Neural cell (in vitro differentiated cells): ENCODE measurements at regions not wholly inside any gene's neighbourhood (a gene's known extent, or its start where the extent isn't known, plus 50 kb on each side); places are given as distances from the start of the nearest gene placed in this dataset.

ENCODE experiments used
- H2AFZ ChIP-seq: fragments of 200-600, 300-800 bp; sonication (generic), shearing (Covaris generic); 2 replicates; pipeline ENCODE4 v1.6.0; 2014; ENCODE audit warnings: low read depth, mild to moderate bottlenecking, antibody characterized with exemption, low read length, moderate library complexity
- H3F3A ChIP-seq: fragments of 200-600 bp; shearing (Covaris generic); 2 replicates; pipeline ENCODE4 v1.6.1; 2016; ENCODE audit warnings: mild to moderate bottlenecking, moderate library complexity, mixed read lengths, antibody characterized with exemption, low read length; ENCODE audit not compliant: insufficient read depth, poor library complexity, severe bottlenecking
- H3K27ac ChIP-seq: fragments of 200-600, 300-800 bp; sonication (generic), shearing (Covaris generic); 2 replicates; pipeline ENCODE4 v1.5.1; 2014; ENCODE audit warnings: mild to moderate bottlenecking, low read length, moderate library complexity
- H3K27me3 ChIP-seq: fragments of 300-800, 200-600 bp; sonication (generic), shearing (Covaris generic); 2 replicates; pipeline ENCODE4 v1.6.0; 2014; ENCODE audit warnings: mild to moderate bottlenecking, low read depth, low read length, moderate library complexity; ENCODE audit not compliant: insufficient read depth
- H3K36me3 ChIP-seq: fragments of 300-800, 200-600 bp; sonication (generic), shearing (Covaris generic); 2 replicates; pipeline ENCODE4 v1.5.1; 2014; ENCODE audit warnings: mild to moderate bottlenecking, antibody characterized with exemption, low read length, moderate library complexity; ENCODE audit not compliant: insufficient read depth
- H3K4me2 ChIP-seq: fragments of 300-800, 200-600 bp; sonication (generic), shearing (Covaris generic); 2 replicates; pipeline ENCODE4 v1.6.0; 2014; ENCODE audit warnings: mild to moderate bottlenecking, low read length
- H3K4me3 ChIP-seq: fragments of 300-800, 200-600 bp; sonication (generic), shearing (Covaris generic); 2 replicates; pipeline ENCODE4 v1.5.1; 2014; ENCODE audit warnings: mild to moderate bottlenecking, low read length, moderate library complexity
- H3K79me2 ChIP-seq: fragments of 200-600 bp; shearing (Covaris generic); replicated peaks from 2 replicates; pipeline ENCODE4 v1.6.0; 2014; ENCODE audit warnings: mild to moderate bottlenecking, low read length, moderate library complexity; ENCODE audit not compliant: insufficient read depth
- H3K9ac ChIP-seq: fragments of 300-800, 200-600 bp; sonication (generic), shearing (Covaris generic); 2 replicates; pipeline ENCODE4 v1.6.1; 2016; ENCODE audit warnings: mild to moderate bottlenecking, low read length, mixed read lengths
- H3K9me2 ChIP-seq: fragments of 200-600 bp; shearing (Covaris generic); 2 replicates; pipeline ENCODE4 v1.6.1; 2016; ENCODE audit warnings: mild to moderate bottlenecking, low read length, mixed read lengths; ENCODE audit not compliant: insufficient read depth
- H3K9me3 ChIP-seq: fragments of 200-600, 300-800 bp; sonication (generic), shearing (Covaris generic); 2 replicates; pipeline ENCODE4 v1.6.1; 2016; ENCODE audit warnings: mild to moderate bottlenecking, mixed run types, low read length, moderate library complexity, mixed read lengths
- H4K20me1 ChIP-seq: fragments of 200-600 bp; shearing (Covaris generic); 2 replicates; pipeline ENCODE4 v1.6.1; 2016; ENCODE audit warnings: mild to moderate bottlenecking, mixed run types; ENCODE audit not compliant: insufficient read depth
- EP300 ChIP-seq: fragments of 450-650 bp; conservative IDR thresholded peaks from 2 replicates; pipeline ENCODE4 v1.6.1; 2014; ENCODE audit warnings: antibody characterized with exemption, mild to moderate bottlenecking, moderate library complexity; ENCODE audit not compliant: poor library complexity, severe bottlenecking
- EZH2 ChIP-seq: fragments of 200-600, 300-800 bp; shearing (Covaris generic), sonication (generic); IDR thresholded peaks from 2 replicates; pipeline ENCODE4 v1.6.1; 2014; ENCODE audit warnings: antibody characterized with exemption, low read length, borderline replicate concordance, mild to moderate bottlenecking; ENCODE audit not compliant: insufficient read depth, poor library complexity, severe bottlenecking
- MXI1 ChIP-seq: fragments of 450-650 bp; conservative IDR thresholded peaks from 2 replicates; pipeline ENCODE4 v1.6.1; 2014; ENCODE audit warnings: antibody characterized with exemption, mild to moderate bottlenecking; ENCODE audit not compliant: poor library complexity, severe bottlenecking
- POLR2AphosphoS5 ChIP-seq: IDR thresholded peaks from 2 replicates; pipeline ENCODE4 v1.6.1; 2012
- RAD21 ChIP-seq: fragments of 450-650 bp; conservative IDR thresholded peaks from 2 replicates; pipeline ENCODE4 v1.6.1; 2014; ENCODE audit warnings: antibody characterized with exemption, mild to moderate bottlenecking, moderate library complexity
- SMC3 ChIP-seq: fragments of 450-650 bp; conservative IDR thresholded peaks from 2 replicates; pipeline ENCODE4 v1.6.1; 2014; ENCODE audit warnings: antibody characterized with exemption, mild to moderate bottlenecking, moderate library complexity; ENCODE audit not compliant: poor library complexity
- TAF1 ChIP-seq: IDR thresholded peaks from 2 replicates; pipeline ENCODE4 v1.6.1; 2012; ENCODE audit warnings: low read depth
- TF ChIP-seq, protein P1 (sequence below): fragments of 450-650 bp; IDR thresholded peaks from 2 replicates; pipeline ENCODE4 v1.5.1; 2014; ENCODE audit warnings: antibody characterized with exemption, mild to moderate bottlenecking, moderate library complexity; ENCODE audit not compliant: poor library complexity, severe bottlenecking
- TF ChIP-seq, protein P2 (sequence below): IDR thresholded peaks from 2 replicates; pipeline ENCODE4 v1.6.1; 2012; ENCODE audit warnings: borderline replicate concordance

DNA sequence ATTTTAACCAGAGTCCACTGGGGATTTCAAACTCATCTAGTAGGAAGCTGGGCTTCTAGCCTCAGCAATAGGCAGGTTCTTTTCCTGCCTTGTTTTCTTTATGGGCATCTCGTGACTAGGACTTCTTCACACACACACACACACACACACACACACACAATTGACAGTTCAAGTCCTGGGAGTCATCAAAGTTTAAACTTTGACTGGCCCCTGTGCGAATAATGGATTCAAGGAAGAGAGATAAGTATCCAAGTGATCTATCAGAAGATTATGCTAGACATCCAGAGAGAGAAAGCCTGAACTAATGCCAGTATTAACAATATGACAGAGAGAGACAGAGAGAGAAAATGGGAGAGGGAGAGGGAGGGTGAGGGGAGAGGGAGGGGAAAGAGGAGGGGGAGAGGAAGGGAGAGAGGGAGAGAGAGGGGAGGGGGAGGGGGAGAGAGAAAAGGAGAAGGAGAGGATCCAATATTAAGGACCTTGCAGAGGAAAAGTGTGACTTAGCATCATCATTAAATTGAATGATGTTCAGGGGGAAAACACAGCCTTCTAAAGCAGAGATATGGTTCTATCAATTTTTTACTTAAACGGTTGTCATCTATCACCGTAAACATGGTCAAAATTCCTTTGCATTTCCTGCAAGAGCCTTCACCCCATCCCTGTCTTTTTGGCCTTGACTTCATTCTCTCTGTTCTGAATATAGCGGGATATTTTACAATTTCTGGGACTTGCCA lies 327.6 kb upstream of the ZEB2 start:
- Histone ChIP-seq H3F3A (no peaks in the 10 kb centered on the region), H3K9ac (no peak overlapping the region), H3K4me3 (no peak overlapping the region), H2AFZ (no peak overlapping the region), H3K79me2 (no peaks in the 10 kb centered on the region), H3K27ac (no peak overlapping the region), H3K4me2 (no peak overlapping the region), H3K36me3 (no peaks in the 10 kb centered on the region), H3K9me2 (no peaks in the 10 kb centered on the region), H3K27me3 (no peaks in the 10 kb centered on the region), H3K9me3 (no peaks in the 10 kb centered on the region), H4K20me1 (no peaks in the 10 kb centered on the region)
- TF ChIP-seq, protein P1, sequence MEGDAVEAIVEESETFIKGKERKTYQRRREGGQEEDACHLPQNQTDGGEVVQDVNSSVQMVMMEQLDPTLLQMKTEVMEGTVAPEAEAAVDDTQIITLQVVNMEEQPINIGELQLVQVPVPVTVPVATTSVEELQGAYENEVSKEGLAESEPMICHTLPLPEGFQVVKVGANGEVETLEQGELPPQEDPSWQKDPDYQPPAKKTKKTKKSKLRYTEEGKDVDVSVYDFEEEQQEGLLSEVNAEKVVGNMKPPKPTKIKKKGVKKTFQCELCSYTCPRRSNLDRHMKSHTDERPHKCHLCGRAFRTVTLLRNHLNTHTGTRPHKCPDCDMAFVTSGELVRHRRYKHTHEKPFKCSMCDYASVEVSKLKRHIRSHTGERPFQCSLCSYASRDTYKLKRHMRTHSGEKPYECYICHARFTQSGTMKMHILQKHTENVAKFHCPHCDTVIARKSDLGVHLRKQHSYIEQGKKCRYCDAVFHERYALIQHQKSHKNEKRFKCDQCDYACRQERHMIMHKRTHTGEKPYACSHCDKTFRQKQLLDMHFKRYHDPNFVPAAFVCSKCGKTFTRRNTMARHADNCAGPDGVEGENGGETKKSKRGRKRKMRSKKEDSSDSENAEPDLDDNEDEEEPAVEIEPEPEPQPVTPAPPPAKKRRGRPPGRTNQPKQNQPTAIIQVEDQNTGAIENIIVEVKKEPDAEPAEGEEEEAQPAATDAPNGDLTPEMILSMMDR, result no peak
- no peak for TF ChIP-seq SMC3

DNA sequence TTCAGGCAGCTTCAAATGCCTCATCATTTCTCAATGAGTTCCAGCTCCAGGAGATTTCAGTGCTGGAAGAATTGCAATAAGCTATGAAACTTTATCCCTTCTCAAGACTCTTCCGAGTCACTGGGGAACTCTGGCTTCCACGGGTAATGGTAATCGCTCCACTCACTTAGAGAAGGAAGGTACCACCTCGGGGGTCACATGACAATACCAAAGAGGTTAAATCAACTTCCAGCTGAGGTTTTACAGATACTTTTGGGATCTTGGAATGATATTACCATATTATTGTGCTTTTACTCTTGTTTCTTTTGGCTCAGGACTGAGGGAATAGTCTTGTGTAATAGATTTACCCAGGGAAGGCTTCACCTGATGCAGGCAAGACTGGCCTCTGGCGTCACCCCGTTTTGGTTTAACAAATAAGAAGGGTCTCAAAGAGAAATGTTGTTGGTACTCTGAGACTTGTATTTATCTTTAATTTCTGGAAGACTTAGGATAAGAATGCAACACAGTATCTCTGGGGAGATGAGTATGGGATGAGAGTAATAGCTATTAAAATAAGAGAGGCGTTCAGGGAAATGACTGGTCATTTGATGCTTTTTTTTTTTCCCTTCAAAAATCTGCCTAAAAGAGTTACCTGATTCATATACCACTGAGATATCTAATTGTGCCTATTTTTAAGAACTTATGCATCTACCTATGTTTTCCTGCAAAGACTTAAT lies 316.9 kb upstream of the ZEB2 start:
- TF ChIP-seq EP300 (no peak), SMC3 (no peak), MXI1 (no peak), EZH2 (no peak), POLR2AphosphoS5 (no peak), RAD21 (no peak), TAF1 (no peak)
- TF ChIP-seq, protein P2, sequence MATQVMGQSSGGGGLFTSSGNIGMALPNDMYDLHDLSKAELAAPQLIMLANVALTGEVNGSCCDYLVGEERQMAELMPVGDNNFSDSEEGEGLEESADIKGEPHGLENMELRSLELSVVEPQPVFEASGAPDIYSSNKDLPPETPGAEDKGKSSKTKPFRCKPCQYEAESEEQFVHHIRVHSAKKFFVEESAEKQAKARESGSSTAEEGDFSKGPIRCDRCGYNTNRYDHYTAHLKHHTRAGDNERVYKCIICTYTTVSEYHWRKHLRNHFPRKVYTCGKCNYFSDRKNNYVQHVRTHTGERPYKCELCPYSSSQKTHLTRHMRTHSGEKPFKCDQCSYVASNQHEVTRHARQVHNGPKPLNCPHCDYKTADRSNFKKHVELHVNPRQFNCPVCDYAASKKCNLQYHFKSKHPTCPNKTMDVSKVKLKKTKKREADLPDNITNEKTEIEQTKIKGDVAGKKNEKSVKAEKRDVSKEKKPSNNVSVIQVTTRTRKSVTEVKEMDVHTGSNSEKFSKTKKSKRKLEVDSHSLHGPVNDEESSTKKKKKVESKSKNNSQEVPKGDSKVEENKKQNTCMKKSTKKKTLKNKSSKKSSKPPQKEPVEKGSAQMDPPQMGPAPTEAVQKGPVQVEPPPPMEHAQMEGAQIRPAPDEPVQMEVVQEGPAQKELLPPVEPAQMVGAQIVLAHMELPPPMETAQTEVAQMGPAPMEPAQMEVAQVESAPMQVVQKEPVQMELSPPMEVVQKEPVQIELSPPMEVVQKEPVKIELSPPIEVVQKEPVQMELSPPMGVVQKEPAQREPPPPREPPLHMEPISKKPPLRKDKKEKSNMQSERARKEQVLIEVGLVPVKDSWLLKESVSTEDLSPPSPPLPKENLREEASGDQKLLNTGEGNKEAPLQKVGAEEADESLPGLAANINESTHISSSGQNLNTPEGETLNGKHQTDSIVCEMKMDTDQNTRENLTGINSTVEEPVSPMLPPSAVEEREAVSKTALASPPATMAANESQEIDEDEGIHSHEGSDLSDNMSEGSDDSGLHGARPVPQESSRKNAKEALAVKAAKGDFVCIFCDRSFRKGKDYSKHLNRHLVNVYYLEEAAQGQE, result no peak
- TF ChIP-seq, protein P1, result no peak
- H3K36me3 ChIP-seq, result no peaks in the 10 kb centered on the region
- H3K9ac ChIP-seq, result no peak overlapping the region
- no peak overlapping the region for H3K4me3 ChIP-seq
- no peak overlapping the region for H3K4me2 ChIP-seq
- no peak overlapping the region for H3K27ac ChIP-seq
- H4K20me1 ChIP-seq, result no peaks in the 10 kb centered on the region
- H2AFZ ChIP-seq, result no peak overlapping the region
- H3K9me3 ChIP-seq, result no peaks in the 10 kb centered on the region
- no peaks in the 10 kb centered on the region for H3K79me2 ChIP-seq
- no peaks in the 10 kb centered on the region for H3K27me3 ChIP-seq
- H3F3A ChIP-seq, result no peaks in the 10 kb centered on the region
- no peaks in the 10 kb centered on the region for H3K9me2 ChIP-seq
